Islet precursor cell (in vitro differentiated cells): ENCODE measurements at regions not wholly inside any gene's neighbourhood (a gene's known extent, or its start where the extent isn't known, plus 50 kb on each side); places are given as distances from the start of the nearest gene placed in this dataset.

Source experiments
- DNase-seq: peaks from one replicate; pipeline ENCODE4 v3.0.0-alpha.2; 2018

GRCh38 chr7:35533902-35534301 is 161.0 kb downstream of the HERPUD2 start:
- no peak for DNase-seq

- DNase-seq = no peak
These were observed 164.5 kb downstream of the HERPUD2 start for GRCh38 chr7:35530124-35531109.

- DNase-seq = no peak
These were observed 165.2 kb downstream of the HERPUD2 start for GRCh38 chr7:35529713-35530112.

- DNase-seq = no peak
These were observed 166.5 kb downstream of the HERPUD2 start for GRCh38 chr7:35528381-35528977.

- DNase-seq = no peak
These were observed 168.3 kb downstream of the HERPUD2 start for GRCh38 chr7:35526645-35527044.

GRCh38 chr7:35524112-35524804 is 170.7 kb downstream of the HERPUD2 start:
- no peak for DNase-seq

- DNase-seq = no peak
These were observed 171.6 kb downstream of the HERPUD2 start for GRCh38 chr7:35523292-35523691.

GRCh38 chr7:35522697-35523096 is 172.2 kb downstream of the HERPUD2 start:
- DNase-seq = no peak

GRCh38 chr7:35521941-35522340 is 173.0 kb downstream of the HERPUD2 start:
- no peak for DNase-seq

- DNase-seq = no peak
These were observed 173.9 kb downstream of the HERPUD2 start for GRCh38 chr7:35520810-35521625.

- peak; percentile 85 for DNase-seq
These were observed 174.7 kb downstream of the HERPUD2 start for GRCh38 chr7:35519971-35520809.

GRCh38 chr7:35518767-35519166 is 176.2 kb downstream of the HERPUD2 start:
- DNase-seq = no peak

- no peak for DNase-seq
These were observed 178.4 kb downstream of the HERPUD2 start for GRCh38 chr7:35516498-35516897.

- no peak for DNase-seq
These were observed 181.1 kb downstream of the HERPUD2 start for GRCh38 chr7:35513828-35514227.

- DNase-seq = no peak
These were observed 181.7 kb downstream of the HERPUD2 start for GRCh38 chr7:35513195-35513594.

- no peak for DNase-seq
These were observed 182.2 kb downstream of the HERPUD2 start for GRCh38 chr7:35512716-35513115.

GRCh38 chr7:35508623-35509400 is 186.1 kb downstream of the HERPUD2 start:
- DNase-seq = no peak

GRCh38 chr7:35505066-35505465 is 189.9 kb downstream of the HERPUD2 start:
- no peak for DNase-seq

GRCh38 chr7:35504365-35504764 is 190.6 kb downstream of the HERPUD2 start:
- no peak for DNase-seq

- DNase-seq = no peak
These were observed 193.3 kb downstream of the HERPUD2 start for GRCh38 chr7:35501681-35502080.

- no peak for DNase-seq
These were observed 195.7 kb downstream of the HERPUD2 start for GRCh38 chr7:35499226-35499625.
